IPS-20b (cell line): ENCODE measurements at regions not wholly inside any gene's neighbourhood (a gene's known extent, or its start where the extent isn't known, plus 50 kb on each side); places are given as distances from the start of the nearest gene placed in this dataset.
"Not testable (repeated sequence)": the region's sequence is repeated elsewhere in the genome, so short reads cannot be mapped to it uniquely, and the experiment has no call there.

Experiments used
- H3K27ac ChIP-seq: one replicate; pipeline ENCODE4 v1.5.1; 2013; ENCODE audit warnings: low read length
- H3K27me3 ChIP-seq: 2 replicates; pipeline ENCODE4 v1.6.1; 2013; ENCODE audit warnings: mild to moderate bottlenecking, low read length, inconsistent platforms; ENCODE audit not compliant: insufficient read depth
- H3K36me3 ChIP-seq: 2 replicates; pipeline ENCODE4 v1.6.1; 2013; ENCODE audit warnings: low read depth, mild to moderate bottlenecking, inconsistent platforms, low read length, moderate library complexity; ENCODE audit not compliant: insufficient read depth
- H3K4me1 ChIP-seq: 2 replicates; pipeline ENCODE4 v1.6.1; 2013; ENCODE audit warnings: mild to moderate bottlenecking, control low read depth, inconsistent platforms, low read length, moderate library complexity; ENCODE audit not compliant: insufficient read depth
- H3K4me3 ChIP-seq: 2 replicates; pipeline ENCODE4 v1.5.1; 2013; ENCODE audit warnings: mild to moderate bottlenecking, low read length, inconsistent platforms
- H3K9ac ChIP-seq: 2 replicates; pipeline ENCODE4 v1.6.1; 2013; ENCODE audit warnings: low read depth, mild to moderate bottlenecking, inconsistent platforms, low read length, moderate library complexity
- H3K9me3 ChIP-seq: 2 replicates; pipeline ENCODE4 v1.6.1; 2013; ENCODE audit warnings: mild to moderate bottlenecking, low read depth, low read length, inconsistent platforms; ENCODE audit not compliant: insufficient read depth

- Histone ChIP-seq H3K4me1 (no peaks in the 10 kb centered on the region), H3K9me3 (peaks cover 67% of the 10 kb centered on the region), H3K27ac (no peak overlapping the region), H3K9ac (no peak overlapping the region), H3K36me3 (no peaks in the 10 kb centered on the region), H3K4me3 (no peak overlapping the region), H3K27me3 (no peaks in the 10 kb centered on the region)
Measured at GRCh38 chrY:26638063-26638462, 1016.1 kb downstream of the CDY1 start.

- H3K27ac ChIP-seq, H3K4me1 ChIP-seq, H3K36me3 ChIP-seq, H3K4me3 ChIP-seq, H3K27me3 ChIP-seq, H3K9ac ChIP-seq: not testable (repeated sequence)
- H3K9me3 ChIP-seq: peaks cover 71% of the 10 kb centered on the region
Measured at GRCh38 chrY:26645856-26646255, 1023.9 kb downstream of the CDY1 start.

- H3K4me1 ChIP-seq, H3K4me3 ChIP-seq, H3K27me3 ChIP-seq, H3K9ac ChIP-seq, H3K36me3 ChIP-seq, H3K27ac ChIP-seq: not testable (repeated sequence)
- peaks cover 69% of the 10 kb centered on the region for H3K9me3 ChIP-seq
Measured at GRCh38 chrY:26648240-26648639, 1026.3 kb downstream of the CDY1 start.

- not testable (repeated sequence) for H3K4me3 ChIP-seq, H3K4me1 ChIP-seq, H3K27ac ChIP-seq, H3K9ac ChIP-seq, H3K27me3 ChIP-seq, H3K36me3 ChIP-seq
- H3K9me3 ChIP-seq: peaks cover 54% of the 10 kb centered on the region
Measured at GRCh38 chrY:26664245-26664644, 1042.3 kb downstream of the CDY1 start.

- H3K27me3 ChIP-seq, H3K9ac ChIP-seq, H3K4me1 ChIP-seq, H3K36me3 ChIP-seq, H3K4me3 ChIP-seq, H3K27ac ChIP-seq: not testable (repeated sequence)
- peaks cover 64% of the 10 kb centered on the region for H3K9me3 ChIP-seq
Measured at GRCh38 chrY:26666691-26667090, 1044.8 kb downstream of the CDY1 start.

- peaks cover 45% of the 10 kb centered on the region for H3K9me3 ChIP-seq
- H3K27ac ChIP-seq, H3K36me3 ChIP-seq, H3K4me1 ChIP-seq, H3K9ac ChIP-seq, H3K4me3 ChIP-seq, H3K27me3 ChIP-seq: not testable (repeated sequence)
Measured at GRCh38 chrY:26669243-26669642, 1047.3 kb downstream of the CDY1 start.

GRCh38 chrY:26670360-26670871, 1048.5 kb downstream of the CDY1 start:
- H3K27ac ChIP-seq, H3K4me1 ChIP-seq, H3K36me3 ChIP-seq, H3K27me3 ChIP-seq, H3K9ac ChIP-seq: not testable (repeated sequence)
- Histone ChIP-seq H3K4me3 (peak overlapping the region; percentile 5; the same call in 1 of the 2 replicates), H3K9me3 (peaks cover 33% of the 10 kb centered on the region)

GRCh38 chrY:26670881-26671879, 1049.3 kb downstream of the CDY1 start:
- H3K27me3 ChIP-seq, H3K9ac ChIP-seq, H3K27ac ChIP-seq, H3K4me1 ChIP-seq, H3K36me3 ChIP-seq: not testable (repeated sequence)
- H3K4me3 ChIP-seq: peak overlapping the region; percentile 5; the same call in 1 of the 2 replicates
- H3K9me3 ChIP-seq: peaks cover 33% of the 10 kb centered on the region
